ENCODE measurements at regions not wholly inside any gene's neighbourhood (a gene's known extent, or its start where the extent isn't known, plus 50 kb on each side); places are given as distances from the start of the nearest gene placed in this dataset.

GRCh38 chr11:13163158-13163557 lies 114.4 kb upstream of the BMAL1 start (continued):
- TF ChIP-seq CHD7 (IDR thresholded peaks at IDR 0.05; ENCODE audit: insufficient replicate concordance, low read length) (no peak), SP2 (IDR thresholded peaks at IDR 0.05; ENCODE audit: low read length) (no peak), NRF1 (IDR thresholded peaks at IDR 0.05; ENCODE audit: low read depth, low read length) (no peak), RAD21 (IDR thresholded peaks at IDR 0.05 in 1 of 2, conservative IDR thresholded peaks at IDR 0.05 in 1 of 2; ENCODE audit: low read depth in 2 of 2, low read length in 2 of 2) (no peak), SRF (IDR thresholded peaks at IDR 0.05; ENCODE audit: low read depth, low read length) (no peak), ATF3 (IDR thresholded peaks at IDR 0.05; ENCODE audit: insufficient read depth, low read depth, low read length) (no peak), EZH2 (IDR thresholded peaks at IDR 0.05; ENCODE audit: low read depth, low read length, severe bottlenecking) (no peak), ASH2L (IDR thresholded peaks at IDR 0.05; ENCODE audit: low read length) (no peak), CTBP2 (IDR thresholded peaks at IDR 0.05; ENCODE audit: borderline replicate concordance, insufficient read depth, insufficient read length, low read length) (no peak)
